A549 (cell line): ENCODE measurements at regions not wholly inside any gene's neighbourhood (a gene's known extent, or its start where the extent isn't known, plus 50 kb on each side); places are given as distances from the start of the nearest gene placed in this dataset.

Experiments
- CTCF ChIP-seq: fragments of >200 bp; sonication (Bioruptor Twin); formaldehyde crosslinking; IDR thresholded peaks from 3 replicates; pipeline ENCODE4 v1.5.1; 2016
- JUNB ChIP-seq: fragments of >200 bp; sonication (Bioruptor Twin); formaldehyde crosslinking; IDR thresholded peaks from 2 replicates; pipeline ENCODE4 v1.6.1; 2016
- NR3C1 ChIP-seq: fragments of >200 bp; sonication (Bioruptor Twin); formaldehyde crosslinking; IDR thresholded peaks from 3 replicates; pipeline ENCODE4 v1.6.1; 2017
- POLR2A ChIP-seq: IDR thresholded peaks from 2 replicates; pipeline ENCODE4 v1.6.1; 2012; ENCODE audit warnings: mild to moderate bottlenecking, low read length
- SREBF2 ChIP-seq: fragments of 450-650 bp; IDR thresholded peaks from 2 replicates; pipeline ENCODE4 v1.6.1; 2014; ENCODE audit warnings: mild to moderate bottlenecking, moderate library complexity

GRCh38 chr11:114959953-114960505, 281.7 kb downstream of the NXPE2 start:
- TF ChIP-seq POLR2A (no peak), NR3C1 (no peak), CTCF (no peak), JUNB (no peak), SREBF2 (no peak)
